ENCODE measurements at regions not wholly inside any gene's neighbourhood (a gene's known extent, or its start where the extent isn't known, plus 50 kb on each side); places are given as distances from the start of the nearest gene placed in this dataset.

- TF ChIP-seq CTCF (conservative IDR thresholded peaks at IDR 0.05 in 1 of 2, IDR thresholded peaks at IDR 0.05 in 1 of 2; ENCODE audit: low read depth in 1 of 2, low read length in 2 of 2) = no peak
- TF ChIP-seq EZH2 (IDR thresholded peaks at IDR 0.05; ENCODE audit: low read length, missing control alignments) = no peak
Measured at GRCh38 chr4:28358606-28359005, 1498.0 kb downstream of the STIM2 start.

Data from fibroblast of lung (primary cell).